Left ventricle myocardium inferior (tissue), 1 donor: ENCODE measurements at regions not wholly inside any gene's neighbourhood (a gene's known extent, or its start where the extent isn't known, plus 50 kb on each side); places are given as distances from the start of the nearest gene placed in this dataset.

Experiments
- DNase-seq: peaks from one replicate; pipeline ENCODE4 v3.0.0-alpha.2; 2020
- H3K27ac ChIP-seq: fragments of 200-600 bp; replicated peaks from 2 replicates; pipeline ENCODE4 v1.8.0; 2021
- H3K27me3 ChIP-seq: fragments of 200-600 bp; 2 replicates; pipeline ENCODE4 v1.8.0; 2021; ENCODE audit warnings: low read depth
- H3K36me3 ChIP-seq: fragments of 200-600 bp; 2 replicates; pipeline ENCODE4 v1.8.0; 2021
- H3K4me1 ChIP-seq: fragments of 200-600 bp; 2 replicates; pipeline ENCODE4 v1.8.0; 2021
- H3K4me3 ChIP-seq: fragments of 200-600 bp; 2 replicates; pipeline ENCODE4 v1.8.0; 2021; ENCODE audit warnings: mild to moderate bottlenecking, moderate library complexity
- H3K9me3 ChIP-seq: fragments of 200-600 bp; replicated peaks from 2 replicates; pipeline ENCODE4 v1.8.0; 2021
- intact Hi-C: fragments of 100-400 bp; cut with micrococcal nuclease; formaldehyde crosslinking; loops from one replicate; pipeline ENCODE4 v1.11.0; 2022
- TF ChIP-seq, protein P1 (sequence below): fragments of 200-600 bp; IDR thresholded peaks from 2 replicates; pipeline ENCODE4 v1.8.0; 2021; ENCODE audit warnings: antibody characterized with exemption, mild to moderate bottlenecking, borderline replicate concordance
- donor health status: DM: no; HTN: yes; CAD: no; lungs with severe emphysema.

DNA sequence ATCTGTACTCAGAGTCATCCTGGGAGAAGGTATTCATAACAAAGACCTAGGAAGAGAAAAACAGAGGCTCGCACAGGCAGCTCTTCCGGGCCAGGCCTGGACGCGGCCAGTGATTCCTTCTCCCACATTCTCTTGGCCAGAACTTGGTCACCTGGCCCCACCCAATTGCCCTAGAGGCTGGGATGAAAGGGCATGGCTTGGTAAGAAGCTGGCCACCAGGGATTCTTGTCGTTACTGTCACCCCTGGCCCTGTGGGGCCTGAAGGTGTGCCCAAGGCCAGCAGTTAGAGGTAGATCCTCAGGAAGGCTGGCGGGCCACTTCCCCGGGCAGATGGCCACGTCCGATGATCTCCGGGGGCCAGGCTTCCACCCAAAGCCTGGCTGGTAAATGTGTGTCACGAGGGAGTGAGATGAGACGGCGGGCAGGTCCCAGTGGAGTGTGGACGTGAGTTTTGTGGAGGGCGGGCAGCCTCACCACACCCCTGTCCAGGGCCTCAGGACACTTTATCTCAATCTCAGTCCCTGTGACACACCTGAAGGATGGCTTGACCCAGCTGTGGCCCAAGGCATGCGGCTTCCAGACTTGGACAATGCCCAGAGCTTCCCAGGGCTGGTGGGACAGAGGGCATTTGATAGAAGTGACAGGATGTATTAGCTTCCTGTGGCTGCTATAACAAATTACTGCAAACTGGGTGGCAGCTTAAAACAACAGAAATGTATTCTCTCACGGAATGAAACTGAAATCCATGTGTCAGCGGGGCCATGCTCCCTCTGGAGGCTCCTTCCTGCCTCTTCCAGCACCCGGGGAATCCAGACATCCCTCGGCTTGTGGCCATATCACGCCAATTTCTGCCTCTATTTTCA is 66.3 kb upstream of the GSE1 start:
- no peaks in the 10 kb centered on the region for H3K9me3 ChIP-seq
- intact Hi-C loops: no loop called here
- DNase-seq: no peak
- no peaks in the 10 kb centered on the region for H3K27me3 ChIP-seq
- TF ChIP-seq, protein P1, sequence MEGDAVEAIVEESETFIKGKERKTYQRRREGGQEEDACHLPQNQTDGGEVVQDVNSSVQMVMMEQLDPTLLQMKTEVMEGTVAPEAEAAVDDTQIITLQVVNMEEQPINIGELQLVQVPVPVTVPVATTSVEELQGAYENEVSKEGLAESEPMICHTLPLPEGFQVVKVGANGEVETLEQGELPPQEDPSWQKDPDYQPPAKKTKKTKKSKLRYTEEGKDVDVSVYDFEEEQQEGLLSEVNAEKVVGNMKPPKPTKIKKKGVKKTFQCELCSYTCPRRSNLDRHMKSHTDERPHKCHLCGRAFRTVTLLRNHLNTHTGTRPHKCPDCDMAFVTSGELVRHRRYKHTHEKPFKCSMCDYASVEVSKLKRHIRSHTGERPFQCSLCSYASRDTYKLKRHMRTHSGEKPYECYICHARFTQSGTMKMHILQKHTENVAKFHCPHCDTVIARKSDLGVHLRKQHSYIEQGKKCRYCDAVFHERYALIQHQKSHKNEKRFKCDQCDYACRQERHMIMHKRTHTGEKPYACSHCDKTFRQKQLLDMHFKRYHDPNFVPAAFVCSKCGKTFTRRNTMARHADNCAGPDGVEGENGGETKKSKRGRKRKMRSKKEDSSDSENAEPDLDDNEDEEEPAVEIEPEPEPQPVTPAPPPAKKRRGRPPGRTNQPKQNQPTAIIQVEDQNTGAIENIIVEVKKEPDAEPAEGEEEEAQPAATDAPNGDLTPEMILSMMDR: peak; percentile 44
- no peak overlapping the region for H3K27ac ChIP-seq
- no peaks in the 10 kb centered on the region for H3K36me3 ChIP-seq
- H3K4me3 ChIP-seq: no peak overlapping the region
- H3K4me1 ChIP-seq: peaks cover 28% of the 10 kb centered on the region

DNA sequence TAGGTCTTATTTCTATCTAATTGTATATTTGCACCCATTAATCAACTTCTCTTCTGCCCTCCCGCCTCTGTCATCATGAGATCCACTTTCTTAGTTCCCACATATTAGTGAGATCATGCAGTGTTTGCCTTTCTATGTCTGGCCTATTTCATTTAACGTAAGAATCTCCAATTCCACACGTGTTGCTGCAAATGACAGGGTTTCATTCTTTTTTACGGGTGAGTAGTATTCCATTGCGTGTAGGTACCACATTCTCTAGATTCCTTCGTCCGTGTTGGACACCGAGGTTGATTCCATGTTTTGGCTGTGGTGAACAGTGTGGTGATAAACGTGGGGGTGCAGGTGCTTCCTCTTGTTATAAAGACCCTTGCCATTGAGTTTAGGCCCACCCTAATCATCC is 64.7 kb upstream of the GSE1 start:
- peaks cover 31% of the 10 kb centered on the region for H3K4me1 ChIP-seq
- intact Hi-C loops: no loop called here

DNA sequence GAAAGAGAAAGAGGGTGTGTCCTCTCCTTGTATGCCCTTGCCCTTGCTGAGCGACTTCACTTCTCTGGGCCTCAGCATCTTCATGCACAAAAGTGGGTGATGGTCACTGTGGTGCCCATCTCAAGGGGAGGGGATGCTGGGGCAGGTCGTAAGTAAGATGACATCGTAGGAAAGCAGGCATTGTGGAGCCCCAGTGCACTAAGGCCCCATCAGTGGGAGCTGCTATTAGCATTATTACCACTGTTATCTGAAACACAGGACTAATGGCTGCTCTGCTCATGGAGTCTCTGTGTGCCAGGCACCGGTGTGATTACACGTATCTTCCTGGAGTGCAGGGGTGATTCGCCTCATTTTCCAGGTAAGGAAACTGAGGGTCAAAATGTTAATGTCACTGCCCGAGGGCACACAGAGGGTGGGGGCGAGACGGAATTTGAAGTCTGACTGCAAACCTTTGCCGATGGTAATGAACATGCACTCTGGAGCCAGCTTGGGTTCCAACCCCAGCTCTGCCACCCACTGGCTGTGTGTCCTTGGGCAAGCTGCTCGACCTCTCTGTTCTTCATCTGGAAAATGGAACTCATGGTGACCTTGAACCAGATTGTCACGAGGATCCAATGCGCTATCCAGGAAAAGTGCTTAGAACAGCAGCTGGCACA is 63.2 kb upstream of the GSE1 start:
- Histone ChIP-seq H3K4me3 (no peak overlapping the region), H3K27me3 (no peaks in the 10 kb centered on the region), H3K27ac (peak overlapping the region; percentile 69), H3K9me3 (no peaks in the 10 kb centered on the region), H3K4me1 (peaks cover 36% of the 10 kb centered on the region), H3K36me3 (no peaks in the 10 kb centered on the region)
- no peak for DNase-seq
- intact Hi-C loops: no loop called here
- TF ChIP-seq, protein P1: no peak

More for the DNA sequence above, 64.7 kb upstream of the GSE1 start:
- Histone ChIP-seq H3K27ac (no peak overlapping the region), H3K9me3 (no peaks in the 10 kb centered on the region), H3K27me3 (no peaks in the 10 kb centered on the region), H3K4me3 (no peak overlapping the region), H3K36me3 (no peaks in the 10 kb centered on the region)
- DNase-seq: no peak
- TF ChIP-seq, protein P1: no peak

DNA sequence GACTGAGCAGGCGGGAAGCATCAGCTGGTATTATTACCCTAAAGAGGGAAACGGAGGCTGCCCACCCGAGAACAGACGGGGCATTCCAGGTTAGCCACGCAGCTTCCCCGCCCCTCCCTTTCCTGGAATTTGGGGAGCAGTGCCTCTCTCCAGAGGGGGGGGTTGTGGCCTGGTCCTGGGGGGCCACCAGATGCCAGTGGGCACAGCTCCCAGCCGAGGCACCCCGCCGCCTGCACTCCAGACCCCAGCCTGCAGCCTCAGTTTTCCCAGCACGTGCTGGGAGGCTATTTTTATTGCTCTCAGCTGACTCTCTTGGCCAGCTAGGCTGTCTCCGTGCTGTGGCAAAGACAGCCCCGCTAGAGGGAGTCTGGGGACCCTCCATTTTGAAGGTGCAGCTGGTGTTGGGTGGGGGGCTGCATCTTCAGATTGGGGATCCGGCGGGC is 62.7 kb upstream of the GSE1 start:
- intact Hi-C loops: no loop called here
- no peak for DNase-seq

More for the DNA sequence above, 62.7 kb upstream of the GSE1 start:
- Histone ChIP-seq H3K27ac (peak overlapping the region; percentile 69), H3K4me3 (no peak overlapping the region), H3K36me3 (no peaks in the 10 kb centered on the region), H3K9me3 (no peaks in the 10 kb centered on the region), H3K27me3 (no peaks in the 10 kb centered on the region), H3K4me1 (peaks cover 36% of the 10 kb centered on the region)
- TF ChIP-seq, protein P1: peak; percentile 56
